Urothelium cell line (cell line): ENCODE measurements at regions not wholly inside any gene's neighbourhood (a gene's known extent, or its start where the extent isn't known, plus 50 kb on each side); places are given as distances from the start of the nearest gene placed in this dataset.

ENCODE experiments used
- DNase-seq: peaks from one replicate; pipeline ENCODE4 v3.0.0; 2011; ENCODE audit warnings: low spot score, mixed read lengths
- FAIRE-seq: peaks from 2 replicates; lab custom pipeline; 2011; peaks lifted over from hg19 to GRCh38; lab: Jason Lieb, UNC

- DNase-seq = no peak
- FAIRE-seq = no peak
Observed at GRCh38 chr4:24015782-24016181, 125.9 kb upstream of the PPARGC1A start.

- no peak for DNase-seq
- no peak for FAIRE-seq
Observed at GRCh38 chr4:24013668-24014422, 124.0 kb upstream of the PPARGC1A start.

- DNase-seq = no peak
- FAIRE-seq = no peak
Observed at GRCh38 chr4:24010994-24011393, 121.1 kb upstream of the PPARGC1A start.

- no peak for FAIRE-seq
- no peak for DNase-seq
Observed at GRCh38 chr4:24010573-24010972, 120.7 kb upstream of the PPARGC1A start.

- DNase-seq = no peak
- no peak for FAIRE-seq
Observed at GRCh38 chr4:24007860-24008261, 118.0 kb upstream of the PPARGC1A start.

- FAIRE-seq (no peak), DNase-seq (no peak)
Observed at GRCh38 chr4:24006269-24006668, 116.4 kb upstream of the PPARGC1A start.

- no peak for DNase-seq
- no peak for FAIRE-seq
Observed at GRCh38 chr4:24003926-24004325, 114.1 kb upstream of the PPARGC1A start.

GRCh38 chr4:24003496-24003895 is 113.6 kb upstream of the PPARGC1A start:
- no peak for DNase-seq
- FAIRE-seq = no peak

- DNase-seq (peak; percentile 12), FAIRE-seq (no peak)
Observed at GRCh38 chr4:24002330-24002966, 112.6 kb upstream of the PPARGC1A start.

- FAIRE-seq = no peak
Observed at GRCh38 chr4:24001486-24002329, 111.9 kb upstream of the PPARGC1A start.

GRCh38 chr4:24000470-24000831 is 110.6 kb upstream of the PPARGC1A start:
- FAIRE-seq (no peak), DNase-seq (no peak)

More at GRCh38 chr4:24001486-24002329, 111.9 kb upstream of the PPARGC1A start:
- no peak for DNase-seq

GRCh38 chr4:23999714-24000469 is 110.0 kb upstream of the PPARGC1A start:
- peak; percentile 10 for DNase-seq
- no peak for FAIRE-seq

GRCh38 chr4:23993373-23993772 is 103.5 kb upstream of the PPARGC1A start:
- FAIRE-seq = no peak
- DNase-seq = no peak

- no peak for FAIRE-seq
- no peak for DNase-seq
Observed at GRCh38 chr4:23991444-23991843, 101.6 kb upstream of the PPARGC1A start.

GRCh38 chr4:23986270-23986669 is 96.4 kb upstream of the PPARGC1A start:
- FAIRE-seq = no peak
- no peak for DNase-seq

- FAIRE-seq (no peak), DNase-seq (peak; percentile 22)
Observed at GRCh38 chr4:23981328-23981727, 91.5 kb upstream of the PPARGC1A start.

GRCh38 chr4:23979534-23979933 is 89.7 kb upstream of the PPARGC1A start:
- no peak for DNase-seq
- FAIRE-seq = no peak

GRCh38 chr4:23978002-23978401 is 88.2 kb upstream of the PPARGC1A start:
- FAIRE-seq (no peak), DNase-seq (no peak)

- DNase-seq = no peak
- no peak for FAIRE-seq
Observed at GRCh38 chr4:23976423-23976822, 86.6 kb upstream of the PPARGC1A start.

- no peak for FAIRE-seq
- no peak for DNase-seq
Observed at GRCh38 chr4:23973308-23973855, 83.5 kb upstream of the PPARGC1A start.

- DNase-seq = no peak
- no peak for FAIRE-seq
Observed at GRCh38 chr4:23972805-23973204, 83.0 kb upstream of the PPARGC1A start.
